Stomach (tissue), 8 donors: ENCODE measurements at regions not wholly inside any gene's neighbourhood (a gene's known extent, or its start where the extent isn't known, plus 50 kb on each side); places are given as distances from the start of the nearest gene placed in this dataset.

Experiments used
- DNase-seq, 2 donors: peaks; one replicate each; pipeline versions ENCODE4 v3.0.0 to v3.0.0-alpha.2; 2013 to 2019
- H3K27ac ChIP-seq, 5 donors: fragments of 200-600 bp in 4 of 5; sonication (generic) in 4 of 5; one replicate each; pipeline ENCODE4 v1.5.1; 2013 to 2019; ENCODE audit warnings: mild to moderate bottlenecking in 1 of 5, moderate library complexity in 1 of 5
- H3K27me3 ChIP-seq, 3 donors: fragments of 200-600 bp; sonication (generic); one replicate each; pipeline ENCODE4 v1.5.1; 2017 to 2019; ENCODE audit warnings: mixed run types in 1 of 3
- H3K36me3 ChIP-seq, 4 donors: fragments of 200-600 bp; sonication (generic); 1 replicate in 3 of 4; 2 replicates in 1 of 4; pipeline ENCODE4 v1.5.1; 2016 to 2019
- H3K4me1 ChIP-seq, 4 donors: fragments of 200-600 bp; sonication (generic); one replicate each; pipeline ENCODE4 v1.5.1; 2016 to 2019
- H3K4me3 ChIP-seq, 4 donors: fragments of 200-600 bp; sonication (generic) in 3 of 4; one replicate each; pipeline ENCODE4 v1.5.1; 2016 to 2019; ENCODE audit warnings: mild to moderate bottlenecking in 1 of 4
- H3K9me3 ChIP-seq, 4 donors: fragments of 200-600 bp; sonication (generic); one replicate each; pipeline ENCODE4 v1.5.1; 2016 to 2019
- EP300 ChIP-seq: sonication (generic); formaldehyde crosslinking; IDR thresholded peaks from one replicate; pipeline ENCODE4 v1.6.1; 2017; ENCODE audit warnings: antibody characterized with exemption
- POLR2A ChIP-seq, 4 donors: fragments of 450-650 bp; IDR thresholded peaks; one replicate each; pipeline ENCODE4 v1.6.1; 2016; ENCODE audit warnings: antibody characterized with exemption in 4 of 4, control low read depth in 2 of 4, mild to moderate bottlenecking in 1 of 4, moderate library complexity in 1 of 4
- POLR2AphosphoS5 ChIP-seq, 3 donors: sonication (generic); formaldehyde crosslinking; IDR thresholded peaks; one replicate each; pipeline ENCODE4 v1.6.1; 2016; ENCODE audit warnings: antibody characterized with exemption in 3 of 3
- WGBS, 5 donors: extraction: QIAGEN DNeasy Blood & Tissue Kit in 3 of 5; methylation state at CpG; one replicate each; pipeline versions ENCODE4 v1.1.5 to v1.1.7; 2013 to 2018; 5-methylcytosine and 5-hydroxymethylcytosine counted together
- intact Hi-C: fragments of 100-400 bp; cut with DNase I; formaldehyde crosslinking; loops from one replicate; pipeline ENCODE4 v1.15.1; 2023; ENCODE audit warnings: low total_unique reads
- TF ChIP-seq, protein P1 (sequence below), 7 experiments: fragments of 450-650 bp in 4 of 7; fragments of 200-600 bp in 3 of 7; sonication (generic) in 3 of 7; IDR thresholded peaks; one replicate each; pipeline ENCODE4 v1.5.1; 2016 to 2019; ENCODE audit warnings: antibody characterized with exemption in 7 of 7, control low read depth in 2 of 7, mild to moderate bottlenecking in 1 of 7
- donor health status: healthy with polysubstance abuse.
- donor health status: Bipolar disorder and iron deficiency.
- donor health status: healthy.

DNA sequence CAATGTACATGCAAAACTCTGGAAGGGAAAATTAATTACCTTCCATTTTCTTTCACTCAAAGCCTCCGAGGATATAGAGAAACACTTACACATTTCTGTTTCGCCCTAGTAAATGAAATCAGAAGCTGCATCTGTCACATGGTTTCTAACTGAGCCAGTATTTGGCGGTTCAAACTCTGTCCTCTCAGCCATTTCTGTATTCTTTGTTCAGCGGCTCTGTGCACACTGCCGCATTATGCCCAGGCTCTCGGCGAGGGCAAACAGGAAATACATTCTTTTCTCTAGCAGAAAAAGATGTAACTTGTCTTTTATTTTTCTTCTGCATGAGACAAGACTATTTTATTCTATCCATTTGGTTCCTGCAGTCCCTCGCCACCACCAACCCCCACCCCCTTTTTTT, 71.4 kb upstream of the GPM6B start:
- intact Hi-C loops: no loop called here
- peak in 1 of 2 donors; percentile 52 for DNase-seq
- Histone ChIP-seq H3K4me3 (no peak overlapping the region), H3K4me1 (no peaks in the 10 kb centered on the region), H3K36me3 (no peaks in the 10 kb centered on the region), H3K9me3 (no peaks in the 10 kb centered on the region), H3K27me3 (peaks cover 0 to 4% (median 0%) of the 10 kb centered on the region in 3 donors), H3K27ac (no peak overlapping the region)
- 65 to 77% (median 72%) methylated on average over 8 of the region's 8 CpGs for WGBS, 5 donors
- TF ChIP-seq POLR2AphosphoS5 (IDR thresholded peaks at IDR 0.05) (no peak), POLR2A (IDR thresholded peaks at IDR 0.05) (no peak), EP300 (no peak)
- TF ChIP-seq, protein P1, sequence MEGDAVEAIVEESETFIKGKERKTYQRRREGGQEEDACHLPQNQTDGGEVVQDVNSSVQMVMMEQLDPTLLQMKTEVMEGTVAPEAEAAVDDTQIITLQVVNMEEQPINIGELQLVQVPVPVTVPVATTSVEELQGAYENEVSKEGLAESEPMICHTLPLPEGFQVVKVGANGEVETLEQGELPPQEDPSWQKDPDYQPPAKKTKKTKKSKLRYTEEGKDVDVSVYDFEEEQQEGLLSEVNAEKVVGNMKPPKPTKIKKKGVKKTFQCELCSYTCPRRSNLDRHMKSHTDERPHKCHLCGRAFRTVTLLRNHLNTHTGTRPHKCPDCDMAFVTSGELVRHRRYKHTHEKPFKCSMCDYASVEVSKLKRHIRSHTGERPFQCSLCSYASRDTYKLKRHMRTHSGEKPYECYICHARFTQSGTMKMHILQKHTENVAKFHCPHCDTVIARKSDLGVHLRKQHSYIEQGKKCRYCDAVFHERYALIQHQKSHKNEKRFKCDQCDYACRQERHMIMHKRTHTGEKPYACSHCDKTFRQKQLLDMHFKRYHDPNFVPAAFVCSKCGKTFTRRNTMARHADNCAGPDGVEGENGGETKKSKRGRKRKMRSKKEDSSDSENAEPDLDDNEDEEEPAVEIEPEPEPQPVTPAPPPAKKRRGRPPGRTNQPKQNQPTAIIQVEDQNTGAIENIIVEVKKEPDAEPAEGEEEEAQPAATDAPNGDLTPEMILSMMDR (IDR thresholded peaks at IDR 0.05): no peak

DNA sequence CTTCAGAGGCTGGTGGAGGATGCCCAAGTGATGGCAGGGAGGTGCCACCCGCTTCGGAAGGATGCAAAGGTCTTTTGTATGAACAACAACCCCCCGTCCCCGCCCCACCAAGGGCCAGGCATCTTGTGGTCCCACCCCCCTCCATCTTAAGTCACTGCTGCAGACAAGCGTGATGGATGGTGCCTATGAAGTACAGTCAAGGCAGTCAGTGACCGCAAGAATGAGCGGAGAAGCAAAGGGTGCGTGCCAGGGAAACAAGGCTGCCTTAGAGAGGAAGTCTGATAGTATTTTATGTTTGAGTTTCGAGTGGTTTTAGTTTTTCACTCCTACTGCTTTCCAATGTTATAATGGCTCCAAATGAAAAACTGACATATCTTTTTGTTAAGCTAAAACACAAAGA, 68.7 kb upstream of the GPM6B start:
- H3K27ac ChIP-seq: no peak overlapping the region
- no peak for DNase-seq
- H3K9me3 ChIP-seq: no peaks in the 10 kb centered on the region
- TF ChIP-seq, protein P1 (IDR thresholded peaks at IDR 0.05): no peak
- TF ChIP-seq EP300: no peak
- TF ChIP-seq POLR2A (IDR thresholded peaks at IDR 0.05): no peak
- TF ChIP-seq POLR2AphosphoS5 (IDR thresholded peaks at IDR 0.05): no peak
- no peaks in the 10 kb centered on the region for H3K36me3 ChIP-seq
- WGBS, 5 donors: 76 to 93% (median 88%) methylated on average over 8 to 9 of the region's 9 CpGs
- H3K4me1 ChIP-seq: no peaks in the 10 kb centered on the region
- H3K27me3 ChIP-seq: peaks cover 0 to under 1% (median 0%) of the 10 kb centered on the region in 3 donors
- H3K4me3 ChIP-seq: no peak overlapping the region
- intact Hi-C loops: no loop called here

DNA sequence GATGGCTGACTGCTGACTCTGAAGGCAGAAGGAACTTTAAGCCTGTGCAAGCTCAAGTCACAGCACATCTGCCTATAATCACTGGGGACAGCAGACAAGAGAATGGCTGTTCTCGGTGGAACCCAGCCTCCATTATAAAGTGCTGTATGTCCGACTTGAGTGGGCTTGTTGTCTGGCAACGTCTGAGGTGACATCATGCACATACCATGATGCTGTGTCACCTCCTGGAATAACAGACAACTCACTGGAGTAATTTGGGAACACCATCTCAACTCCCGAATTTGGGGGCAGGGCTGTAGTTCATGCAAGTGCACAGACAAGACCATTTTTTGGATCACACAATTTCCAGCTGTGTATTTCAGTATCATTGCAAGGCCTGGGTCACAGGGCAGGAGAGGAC, 59.8 kb upstream of the GPM6B start:
- H3K9me3 ChIP-seq: no peaks in the 10 kb centered on the region
- no peak for TF ChIP-seq EP300
- TF ChIP-seq POLR2A (IDR thresholded peaks at IDR 0.05): no peak
- TF ChIP-seq POLR2AphosphoS5 (IDR thresholded peaks at IDR 0.05): no peak
- TF ChIP-seq, protein P1 (IDR thresholded peaks at IDR 0.05): no peak
- peak in 1 of 2 donors; percentile 50 for DNase-seq
- no peaks in the 10 kb centered on the region for H3K36me3 ChIP-seq
- no peak overlapping the region for H3K4me3 ChIP-seq
- no peaks in the 10 kb centered on the region for H3K4me1 ChIP-seq
- H3K27me3 ChIP-seq: peaks cover 0 to 5% (median 0%) of the 10 kb centered on the region in 3 donors
- WGBS, 5 donors: 62 to 93% (median 77%) methylated on average over 3 to 4 of the region's 4 CpGs
- H3K27ac ChIP-seq: no peak overlapping the region
- intact Hi-C loops: no loop called here

DNA sequence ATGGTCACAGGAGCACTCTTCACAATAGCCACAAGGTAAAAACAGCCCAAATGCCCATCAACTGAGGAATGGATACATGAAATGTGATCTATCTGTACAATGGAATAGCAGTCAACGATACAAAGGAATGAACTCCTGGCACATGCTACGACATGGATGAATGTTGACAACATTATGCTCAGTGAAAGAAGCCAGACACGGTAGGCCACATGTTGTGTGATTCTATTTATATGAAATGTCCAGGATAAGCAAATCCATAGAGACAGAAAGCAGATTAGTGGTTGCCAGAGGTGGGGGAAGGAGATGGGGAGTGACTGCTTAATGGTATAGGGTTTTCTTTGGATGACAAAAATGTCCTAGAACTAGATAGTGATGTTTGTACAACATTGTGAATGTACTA, 58.7 kb upstream of the GPM6B start:
- H3K4me1 ChIP-seq: no peaks in the 10 kb centered on the region
- intact Hi-C loops: no loop called here
- H3K27me3 ChIP-seq: peaks cover 0 to 5% (median 0%) of the 10 kb centered on the region in 3 donors
- peak in 1 of 2 donors; percentile 47 for DNase-seq
- H3K27ac ChIP-seq: no peak overlapping the region
- TF ChIP-seq EP300 (no peak), POLR2AphosphoS5 (IDR thresholded peaks at IDR 0.05) (no peak), POLR2A (IDR thresholded peaks at IDR 0.05) (no peak)
- TF ChIP-seq, protein P1 (IDR thresholded peaks at IDR 0.05): no peak
- H3K9me3 ChIP-seq: no peaks in the 10 kb centered on the region
- WGBS, 5 donors: 61 to 80% (median 72%) methylated on average over 3 of the region's 3 CpGs
- no peaks in the 10 kb centered on the region for H3K36me3 ChIP-seq
- H3K4me3 ChIP-seq: no peak overlapping the region
